D341Med (cell line): ENCODE measurements at regions not wholly inside any gene's neighbourhood (a gene's known extent, or its start where the extent isn't known, plus 50 kb on each side); places are given as distances from the start of the nearest gene placed in this dataset.

Experiments used
- DNase-seq: peaks from one replicate; pipeline ENCODE4 v3.0.0; 2012; ENCODE audit warnings: low spot score

DNA sequence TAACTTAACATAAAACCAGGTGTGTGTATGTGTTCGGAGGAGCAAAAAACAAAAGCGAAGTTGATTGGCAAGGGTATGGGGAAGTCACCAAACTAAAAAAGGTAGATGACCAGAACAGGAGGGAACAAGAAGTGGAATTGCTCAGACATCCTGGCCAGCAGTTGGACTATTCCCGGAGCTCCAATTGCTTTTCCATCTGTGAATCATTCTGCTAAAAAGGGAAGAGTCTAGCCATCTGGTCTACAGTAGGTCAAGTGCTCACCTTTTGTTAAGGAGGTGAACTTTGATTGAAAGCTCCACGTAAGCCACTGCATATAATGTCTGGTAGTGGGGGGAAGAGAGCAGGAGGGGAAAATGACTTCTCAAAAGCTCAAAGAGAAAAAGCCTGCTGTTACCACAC, 50.0 kb upstream of the BET1 start:
- DNase-seq: no peak

- no peak for DNase-seq
Measured at GRCh38 chr7:94055963-94056362, 51.8 kb upstream of the BET1 start.

- no peak for DNase-seq
Measured at GRCh38 chr7:94056796-94057207, 52.6 kb upstream of the BET1 start.

DNA sequence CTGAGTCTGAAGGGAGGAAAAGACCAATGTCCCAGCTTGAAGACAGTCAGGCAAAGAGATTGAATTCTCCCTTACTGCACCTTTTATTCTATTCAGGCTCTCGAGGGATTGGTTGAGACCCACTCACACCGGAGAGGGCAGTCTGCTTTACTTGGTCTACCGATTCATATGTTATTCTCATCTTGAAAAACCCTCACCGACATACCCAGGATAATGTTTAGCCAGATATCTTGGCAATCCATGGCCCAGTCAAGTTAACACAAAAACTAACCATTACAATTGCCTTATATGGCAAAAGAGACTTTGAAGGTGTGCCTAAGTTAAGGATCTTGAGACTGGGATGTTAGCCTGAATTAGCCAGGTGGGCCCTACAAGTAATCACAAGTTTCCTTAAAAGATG, 53.8 kb upstream of the BET1 start:
- no peak for DNase-seq

- no peak for DNase-seq
Measured at GRCh38 chr7:94059746-94060145, 55.6 kb upstream of the BET1 start.

- DNase-seq: no peak
Measured at GRCh38 chr7:94060752-94061151, 56.6 kb upstream of the BET1 start.

GRCh38 chr7:94061326-94061725, 57.2 kb upstream of the BET1 start:
- DNase-seq: no peak

GRCh38 chr7:94062372-94062771, 58.2 kb upstream of the BET1 start:
- DNase-seq: no peak

- DNase-seq: no peak
Measured at GRCh38 chr7:94064541-94065191, 60.5 kb upstream of the BET1 start.

DNA sequence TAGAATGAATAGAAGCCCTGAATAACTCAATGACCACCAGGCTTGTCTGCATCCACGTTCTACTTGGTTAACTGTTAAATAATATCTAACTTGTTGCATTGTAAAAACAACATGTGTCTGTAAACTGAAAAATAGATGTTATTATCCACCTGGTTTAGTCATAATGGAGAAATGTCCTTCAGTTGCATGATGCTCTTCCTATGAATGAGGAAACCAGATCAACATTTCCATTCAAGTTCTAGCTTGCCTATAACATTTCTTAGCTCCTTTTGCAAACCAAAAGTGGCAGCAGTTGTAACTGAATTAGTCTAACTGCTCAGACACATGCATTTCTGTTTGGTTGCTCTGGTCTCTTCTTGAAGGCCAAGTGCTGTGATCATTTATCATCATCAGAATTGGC, 62.9 kb upstream of the BET1 start:
- no peak for DNase-seq

DNA sequence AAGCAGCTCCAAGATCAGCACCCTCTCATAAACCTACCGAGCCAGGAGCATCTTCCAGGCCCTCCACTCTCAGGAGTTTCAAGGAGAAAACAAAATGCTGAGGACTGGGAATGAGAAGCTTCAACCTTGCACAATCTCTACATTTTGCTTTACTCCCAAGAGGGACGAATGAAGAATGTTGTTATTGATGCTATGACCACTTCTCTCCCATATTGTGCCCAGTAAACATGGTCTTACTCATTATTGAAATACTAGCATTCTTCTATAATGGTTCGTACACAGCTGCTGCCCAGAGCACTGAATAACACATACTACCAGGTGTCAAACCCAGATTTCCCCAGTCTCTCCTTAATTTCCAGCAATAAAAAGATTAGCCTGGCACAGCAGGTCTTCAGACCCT, 63.4 kb upstream of the BET1 start:
- no peak for DNase-seq

- DNase-seq: no peak
Measured at GRCh38 chr7:94069162-94069739, 65.1 kb upstream of the BET1 start.

DNA sequence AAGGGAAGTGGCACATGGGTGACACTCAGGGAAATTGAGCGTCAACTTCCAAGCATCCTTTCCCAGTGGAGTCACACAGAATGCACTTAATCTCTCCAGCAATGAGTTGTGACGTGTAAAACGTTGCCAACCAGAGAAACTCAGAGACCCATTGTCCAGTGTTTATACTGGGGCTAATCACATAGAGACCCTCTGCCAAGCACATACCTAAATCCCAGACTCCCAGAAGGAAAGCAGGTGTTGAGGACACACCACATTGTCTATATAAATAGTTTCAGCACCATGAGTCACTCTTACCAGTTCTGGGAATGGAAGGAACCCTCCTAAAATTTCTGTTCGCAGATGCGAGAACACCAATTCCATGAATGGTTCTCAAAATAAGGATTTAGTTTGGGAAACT, 76.4 kb upstream of the BET1 start:
- no peak for DNase-seq

DNA sequence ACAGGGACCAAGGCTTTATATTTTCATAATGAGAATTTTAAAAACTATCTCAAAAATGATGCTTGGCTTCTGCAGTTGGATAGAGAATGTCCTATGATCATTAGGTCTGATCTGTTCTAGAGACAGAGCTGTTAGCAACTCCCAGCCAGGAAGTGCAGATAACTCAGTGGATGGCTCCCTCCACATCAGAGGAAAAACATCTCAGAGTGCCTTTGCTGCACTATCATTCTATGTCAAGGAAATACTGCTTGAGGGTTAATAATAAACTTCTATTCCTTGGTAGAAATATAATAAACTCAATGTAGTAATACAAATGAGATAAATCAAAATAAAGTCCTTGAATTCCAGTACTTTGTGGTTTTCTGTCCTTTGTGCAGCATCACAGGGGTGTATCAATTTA, 78.0 kb upstream of the BET1 start:
- no peak for DNase-seq

GRCh38 chr7:94087664-94088352, 83.7 kb upstream of the BET1 start:
- peak; percentile 71 for DNase-seq

GRCh38 chr7:94088560-94088959, 84.4 kb upstream of the BET1 start:
- DNase-seq: no peak

- no peak for DNase-seq
Measured at GRCh38 chr7:94089806-94090205, 85.7 kb upstream of the BET1 start.

GRCh38 chr7:94092980-94093379, 88.8 kb upstream of the BET1 start:
- DNase-seq: no peak

GRCh38 chr7:94094298-94094697, 90.1 kb upstream of the BET1 start:
- DNase-seq: no peak

DNA sequence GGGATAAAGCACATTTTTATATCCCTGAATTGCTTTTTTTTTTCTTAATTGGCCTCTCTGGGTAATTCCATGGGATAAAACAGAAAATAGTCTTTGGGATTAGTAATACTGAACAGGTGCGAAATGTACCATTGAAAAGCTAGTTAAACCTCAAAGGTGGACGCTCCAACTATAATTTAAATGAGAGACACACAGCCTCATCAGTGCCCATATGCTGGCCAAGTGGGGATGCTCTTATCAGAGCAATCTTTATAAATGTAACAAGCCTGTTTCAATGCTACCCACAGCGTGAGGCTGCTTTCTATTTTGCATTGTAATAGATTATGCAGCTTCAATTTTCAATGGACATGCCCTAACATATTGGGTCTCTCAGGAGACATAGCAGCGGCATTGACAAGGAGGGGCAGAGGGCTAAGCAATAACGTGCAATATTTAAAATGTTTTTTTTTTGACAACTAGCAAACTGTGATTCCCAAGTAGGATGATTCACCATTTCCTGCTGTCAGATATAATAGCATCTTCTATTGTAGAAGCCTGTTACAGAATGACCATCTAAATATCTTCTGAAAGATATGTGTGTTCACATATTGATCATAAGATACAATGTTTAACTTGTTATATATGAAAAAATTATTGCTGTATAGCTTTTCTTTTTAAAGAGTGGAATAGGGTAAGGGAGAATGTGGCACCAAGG, 91.3 kb upstream of the BET1 start:
- DNase-seq: no peak

GRCh38 chr7:94099679-94100078, 95.5 kb upstream of the BET1 start:
- no peak for DNase-seq

DNA sequence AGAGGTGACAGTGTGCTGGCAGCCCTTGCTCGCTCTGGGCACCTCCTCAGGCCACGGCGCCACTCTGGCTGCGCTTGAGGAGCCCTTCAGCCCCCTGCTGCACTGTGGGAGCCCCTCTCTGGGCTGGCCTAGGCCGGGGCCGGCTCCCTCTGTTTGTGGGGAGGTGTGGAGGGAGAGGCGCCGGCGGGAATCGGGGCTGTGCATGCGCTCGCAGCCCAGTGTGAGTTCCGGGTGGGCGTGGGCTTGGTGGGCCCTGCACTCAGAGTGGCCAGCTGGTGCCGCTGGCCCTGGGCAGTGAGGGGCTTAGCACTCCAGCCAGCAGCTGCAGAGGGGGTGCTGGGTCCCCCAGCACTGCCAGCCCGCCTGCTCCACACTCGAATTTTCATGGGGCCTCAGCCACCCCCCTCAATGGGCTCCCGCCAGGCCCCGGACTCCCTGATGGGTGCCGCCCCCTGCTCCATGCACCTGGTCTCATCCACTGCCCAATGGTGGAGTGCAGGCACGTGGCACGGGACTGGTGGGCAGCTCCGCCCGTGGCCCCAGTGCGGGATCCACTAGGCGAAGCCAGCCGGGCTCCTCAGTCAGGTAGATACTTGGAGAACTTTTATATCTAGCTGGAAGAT, 96.7 kb upstream of the BET1 start:
- no peak for DNase-seq

DNA sequence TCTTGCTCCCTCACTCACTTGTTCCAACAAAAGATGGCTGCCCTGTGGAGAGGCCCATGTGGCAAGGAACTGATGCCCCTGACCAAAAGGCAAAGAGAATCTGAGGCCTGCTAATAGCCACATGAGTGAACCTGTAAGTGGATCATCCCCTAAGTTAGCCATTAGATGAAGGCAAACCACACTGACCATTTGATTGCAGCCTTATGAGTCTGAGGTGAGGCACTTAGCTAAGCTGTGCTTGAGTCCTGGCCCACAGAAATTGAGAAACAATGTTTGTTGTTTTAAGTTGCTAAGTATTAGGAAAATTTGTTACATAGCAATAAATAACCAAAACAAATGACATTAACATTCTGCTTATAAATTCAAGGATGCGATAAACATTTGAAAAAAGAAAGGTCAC, 100.1 kb upstream of the BET1 start:
- no peak for DNase-seq
